Activated T-cell treated with anti-CD3 and anti-CD28 coated beads, Interleukin-2, amount 50 U/mL, for 4 hours (primary cell): ENCODE measurements at regions not wholly inside any gene's neighbourhood (a gene's known extent, or its start where the extent isn't known, plus 50 kb on each side); places are given as distances from the start of the nearest gene placed in this dataset.
"Not testable (repeated sequence)": the region's sequence is repeated elsewhere in the genome, so short reads cannot be mapped to it uniquely, and the experiment has no call there.

ENCODE experiments used
- ATAC-seq, 2 donors: fragments of 200-7000 bp; cut with Tn5 transposase; one replicate each; pipeline ENCODE4 v1.10.0; 2021
- DNase-seq: peaks from one replicate; pipeline ENCODE4 v3.0.0-alpha.2; 2020
- H3K27me3 Mint-ChIP-seq: one replicate; pipeline ENCODE4 v1.8.0; 2021; ENCODE audit warnings: low read depth, mixed read lengths
- H3K36me3 Mint-ChIP-seq: one replicate; pipeline ENCODE4 v1.8.0; 2022; ENCODE audit warnings: mixed read lengths; ENCODE audit not compliant: insufficient read depth
- H3K4me1 Mint-ChIP-seq: one replicate; pipeline ENCODE4 v1.8.0; 2021; ENCODE audit warnings: low read depth, mixed read lengths
- H3K4me3 Mint-ChIP-seq: one replicate; pipeline ENCODE4 v1.8.0; 2021; ENCODE audit warnings: mild to moderate bottlenecking, moderate library complexity, mixed read lengths
- H3K9me3 Mint-ChIP-seq: one replicate; pipeline ENCODE4 v1.8.0; 2021; ENCODE audit warnings: mixed read lengths

GRCh38 chr14:55839301-55839947 is 259.4 kb downstream of the KTN1 start:
- not testable (repeated sequence) for H3K4me1 Mint-ChIP-seq, H3K36me3 Mint-ChIP-seq, H3K4me3 Mint-ChIP-seq

GRCh38 chr14:55840821-55841220 is 260.8 kb downstream of the KTN1 start:
- Mint-ChIP-seq H3K36me3 (no peaks in the 10 kb centered on the region), H3K4me1 (no peaks in the 10 kb centered on the region), H3K9me3 (no peaks in the 10 kb centered on the region), H3K27me3 (no peaks in the 10 kb centered on the region), H3K4me3 (no peak overlapping the region)
- DNase-seq (no peak), ATAC-seq (no peak)

More at GRCh38 chr14:55839301-55839947, 259.4 kb downstream of the KTN1 start:
- not testable (repeated sequence) for H3K27me3 Mint-ChIP-seq, ATAC-seq, DNase-seq, H3K9me3 Mint-ChIP-seq

GRCh38 chr14:55841625-55842024 is 261.6 kb downstream of the KTN1 start:
- H3K4me3 Mint-ChIP-seq = no peak overlapping the region

GRCh38 chr14:55843718-55844403 is 263.9 kb downstream of the KTN1 start:
- ATAC-seq = no peak
- no peaks in the 10 kb centered on the region for H3K36me3 Mint-ChIP-seq
- DNase-seq = no peak
- H3K4me1 Mint-ChIP-seq = no peaks in the 10 kb centered on the region
- H3K9me3 Mint-ChIP-seq = no peaks in the 10 kb centered on the region
- H3K27me3 Mint-ChIP-seq = no peaks in the 10 kb centered on the region
- no peak overlapping the region for H3K4me3 Mint-ChIP-seq

More at GRCh38 chr14:55841625-55842024, 261.6 kb downstream of the KTN1 start:
- H3K36me3 Mint-ChIP-seq = no peaks in the 10 kb centered on the region
- no peaks in the 10 kb centered on the region for H3K9me3 Mint-ChIP-seq
- no peak for ATAC-seq
- no peaks in the 10 kb centered on the region for H3K27me3 Mint-ChIP-seq
- DNase-seq = no peak
- H3K4me1 Mint-ChIP-seq = no peaks in the 10 kb centered on the region

- Mint-ChIP-seq H3K36me3 (no peaks in the 10 kb centered on the region), H3K27me3 (no peaks in the 10 kb centered on the region), H3K4me3 (no peak overlapping the region), H3K4me1 (no peaks in the 10 kb centered on the region), H3K9me3 (no peaks in the 10 kb centered on the region)
- no peak for ATAC-seq
- no peak for DNase-seq
Measured at GRCh38 chr14:55845963-55846825, 266.2 kb downstream of the KTN1 start.

- Mint-ChIP-seq H3K27me3 (no peaks in the 10 kb centered on the region), H3K4me3 (no peak overlapping the region), H3K9me3 (no peaks in the 10 kb centered on the region), H3K36me3 (no peaks in the 10 kb centered on the region), H3K4me1 (no peaks in the 10 kb centered on the region)
- DNase-seq = no peak
- no peak for ATAC-seq
Measured at GRCh38 chr14:55846826-55847446, 266.9 kb downstream of the KTN1 start.

GRCh38 chr14:55847766-55848165 is 267.8 kb downstream of the KTN1 start:
- no peak overlapping the region for H3K4me3 Mint-ChIP-seq
- H3K4me1 Mint-ChIP-seq = no peaks in the 10 kb centered on the region
- H3K36me3 Mint-ChIP-seq = no peaks in the 10 kb centered on the region
- no peaks in the 10 kb centered on the region for H3K9me3 Mint-ChIP-seq
- DNase-seq (no peak), ATAC-seq (no peak)
- H3K27me3 Mint-ChIP-seq = no peaks in the 10 kb centered on the region

GRCh38 chr14:55848964-55849363 is 269.0 kb downstream of the KTN1 start:
- DNase-seq (no peak), ATAC-seq (no peak)
- no peaks in the 10 kb centered on the region for H3K27me3 Mint-ChIP-seq

GRCh38 chr14:55849833-55850232 is 268.4 kb upstream of the PELI2 start:
- no peaks in the 10 kb centered on the region for H3K9me3 Mint-ChIP-seq
- no peak for DNase-seq
- H3K4me3 Mint-ChIP-seq = no peak overlapping the region
- no peak for ATAC-seq
- no peaks in the 10 kb centered on the region for H3K4me1 Mint-ChIP-seq
- no peaks in the 10 kb centered on the region for H3K27me3 Mint-ChIP-seq
- H3K36me3 Mint-ChIP-seq = no peaks in the 10 kb centered on the region

More at GRCh38 chr14:55848964-55849363, 269.0 kb downstream of the KTN1 start:
- Mint-ChIP-seq H3K36me3 (no peaks in the 10 kb centered on the region), H3K4me3 (no peak overlapping the region), H3K4me1 (no peaks in the 10 kb centered on the region), H3K9me3 (no peaks in the 10 kb centered on the region)

GRCh38 chr14:55850825-55851241 is 267.4 kb upstream of the PELI2 start:
- no peaks in the 10 kb centered on the region for H3K36me3 Mint-ChIP-seq
- H3K9me3 Mint-ChIP-seq = no peaks in the 10 kb centered on the region
- no peak overlapping the region for H3K4me3 Mint-ChIP-seq
- DNase-seq = no peak
- H3K4me1 Mint-ChIP-seq = no peaks in the 10 kb centered on the region
- no peak for ATAC-seq
- H3K27me3 Mint-ChIP-seq = no peaks in the 10 kb centered on the region

- Mint-ChIP-seq H3K4me3 (no peak overlapping the region), H3K4me1 (no peaks in the 10 kb centered on the region), H3K9me3 (no peaks in the 10 kb centered on the region), H3K36me3 (no peaks in the 10 kb centered on the region), H3K27me3 (no peaks in the 10 kb centered on the region)
- ATAC-seq (no peak), DNase-seq (no peak)
Measured at GRCh38 chr14:55851301-55851700, 266.9 kb upstream of the PELI2 start.

GRCh38 chr14:55851961-55852360 is 266.2 kb upstream of the PELI2 start:
- ATAC-seq = no peak

GRCh38 chr14:55855751-55856150 is 262.5 kb upstream of the PELI2 start:
- no peak for ATAC-seq
- no peak for DNase-seq
- Mint-ChIP-seq H3K4me3 (no peak overlapping the region), H3K27me3 (no peaks in the 10 kb centered on the region), H3K9me3 (peaks cover 13% of the 10 kb centered on the region), H3K4me1 (no peaks in the 10 kb centered on the region), H3K36me3 (no peaks in the 10 kb centered on the region)

More at GRCh38 chr14:55851961-55852360, 266.2 kb upstream of the PELI2 start:
- no peaks in the 10 kb centered on the region for H3K27me3 Mint-ChIP-seq
- no peaks in the 10 kb centered on the region for H3K36me3 Mint-ChIP-seq
- H3K4me3 Mint-ChIP-seq = no peak overlapping the region
- H3K4me1 Mint-ChIP-seq = no peaks in the 10 kb centered on the region
- DNase-seq = no peak
- no peaks in the 10 kb centered on the region for H3K9me3 Mint-ChIP-seq

GRCh38 chr14:55858604-55859003 is 259.6 kb upstream of the PELI2 start:
- Mint-ChIP-seq H3K4me3 (no peak overlapping the region), H3K4me1 (no peaks in the 10 kb centered on the region), H3K36me3 (no peaks in the 10 kb centered on the region), H3K9me3 (peaks cover 22% of the 10 kb centered on the region), H3K27me3 (peaks cover 2% of the 10 kb centered on the region)
- DNase-seq = no peak
- ATAC-seq = no peak
